ENCODE measurements at regions not wholly inside any gene's neighbourhood (a gene's known extent, or its start where the extent isn't known, plus 50 kb on each side); places are given as distances from the start of the nearest gene placed in this dataset.

DNA sequence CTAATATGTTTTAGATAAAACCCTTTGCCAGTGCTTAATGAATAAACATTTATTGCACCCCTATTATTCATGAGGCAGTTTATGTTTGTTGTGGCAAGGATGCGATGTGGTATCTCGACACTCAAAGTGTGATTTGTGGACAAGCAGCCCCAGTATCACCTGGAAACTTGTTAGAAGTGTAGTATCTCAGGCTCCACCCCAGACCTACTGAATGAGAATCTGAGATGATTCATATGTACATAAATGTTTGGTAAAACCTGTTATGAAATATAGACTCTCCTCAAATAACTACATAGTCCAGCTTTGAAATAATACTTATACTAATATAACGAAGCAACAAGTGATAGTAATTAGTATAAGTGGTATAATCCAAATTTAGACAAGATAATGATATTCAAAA, 914.8 kb downstream of the TUSC7 start:
- Mint-ChIP-seq H3K4me3 (no peak overlapping the region), H3K27ac (no peak overlapping the region), H3K4me1 (no peaks in the 10 kb centered on the region), H3K9me3 (peaks cover 0 to 15% (median 6%) of the 10 kb centered on the region in 5 donors), H3K27me3 (no peaks in the 10 kb centered on the region), H3K36me3 (no peaks in the 10 kb centered on the region)
- H3K4me3 ChIP-seq (ENCODE audit: low read length): no peak overlapping the region
- no peaks in the 10 kb centered on the region for H3K36me3 ChIP-seq (ENCODE audit: insufficient read depth, low read length)
- H3K4me1 ChIP-seq (ENCODE audit: insufficient read depth, low read length): no peaks in the 10 kb centered on the region
- no peaks in the 10 kb centered on the region for H3K9me3 ChIP-seq (ENCODE audit: low read length)
- POLR2A ChIA-PET: no interaction called here
- H3K27me3 ChIP-seq (ENCODE audit: insufficient read depth, low read length, poor library complexity, severe bottlenecking): no peaks in the 10 kb centered on the region
- CTCF ChIA-PET: no interaction called here
- DNase-seq: no peak
- no peak overlapping the region for H3K27ac ChIP-seq (ENCODE audit: low read depth, low read length)

GRCh38 chr3:117625174-117625573, 915.6 kb downstream of the TUSC7 start:
- no peak overlapping the region for H3K4me3 Mint-ChIP-seq
- peaks cover 0 to 15% (median 6%) of the 10 kb centered on the region in 5 donors for H3K9me3 Mint-ChIP-seq
- Histone ChIP-seq H3K4me3 (ENCODE audit: low read length) (no peak overlapping the region), H3K4me1 (ENCODE audit: insufficient read depth, low read length) (no peaks in the 10 kb centered on the region), H3K27ac (ENCODE audit: low read depth, low read length) (no peak overlapping the region), H3K36me3 (ENCODE audit: insufficient read depth, low read length) (no peaks in the 10 kb centered on the region), H3K9me3 (ENCODE audit: low read length) (no peaks in the 10 kb centered on the region), H3K27me3 (ENCODE audit: insufficient read depth, low read length, poor library complexity, severe bottlenecking) (no peaks in the 10 kb centered on the region)
- no peak overlapping the region for H3K27ac Mint-ChIP-seq
- CTCF ChIA-PET: no interaction called here
- POLR2A ChIA-PET: no interaction called here
- H3K36me3 Mint-ChIP-seq: no peaks in the 10 kb centered on the region
- no peaks in the 10 kb centered on the region for H3K4me1 Mint-ChIP-seq
- no peak for DNase-seq
- no peaks in the 10 kb centered on the region for H3K27me3 Mint-ChIP-seq

- H3K36me3 Mint-ChIP-seq: no peaks in the 10 kb centered on the region
- H3K4me3 Mint-ChIP-seq: no peak overlapping the region
- H3K27me3 Mint-ChIP-seq: no peaks in the 10 kb centered on the region
- no peaks in the 10 kb centered on the region for H3K4me1 ChIP-seq (ENCODE audit: insufficient read depth, low read length)
- H3K4me3 ChIP-seq (ENCODE audit: low read length): no peak overlapping the region
- no peaks in the 10 kb centered on the region for H3K36me3 ChIP-seq (ENCODE audit: insufficient read depth, low read length)
- ChIA-PET CTCF (no interaction called here), POLR2A (no interaction called here)
- no peaks in the 10 kb centered on the region for H3K9me3 ChIP-seq (ENCODE audit: low read length)
- H3K27me3 ChIP-seq (ENCODE audit: insufficient read depth, low read length, poor library complexity, severe bottlenecking): no peaks in the 10 kb centered on the region
- H3K9me3 Mint-ChIP-seq: peaks cover 0 to 12% (median 6%) of the 10 kb centered on the region in 5 donors
- no peak overlapping the region for H3K27ac ChIP-seq (ENCODE audit: low read depth, low read length)
- no peak overlapping the region for H3K27ac Mint-ChIP-seq
- DNase-seq: no peak
- no peaks in the 10 kb centered on the region for H3K4me1 Mint-ChIP-seq
These were observed 917.0 kb downstream of the TUSC7 start for GRCh38 chr3:117626577-117626976.

DNA sequence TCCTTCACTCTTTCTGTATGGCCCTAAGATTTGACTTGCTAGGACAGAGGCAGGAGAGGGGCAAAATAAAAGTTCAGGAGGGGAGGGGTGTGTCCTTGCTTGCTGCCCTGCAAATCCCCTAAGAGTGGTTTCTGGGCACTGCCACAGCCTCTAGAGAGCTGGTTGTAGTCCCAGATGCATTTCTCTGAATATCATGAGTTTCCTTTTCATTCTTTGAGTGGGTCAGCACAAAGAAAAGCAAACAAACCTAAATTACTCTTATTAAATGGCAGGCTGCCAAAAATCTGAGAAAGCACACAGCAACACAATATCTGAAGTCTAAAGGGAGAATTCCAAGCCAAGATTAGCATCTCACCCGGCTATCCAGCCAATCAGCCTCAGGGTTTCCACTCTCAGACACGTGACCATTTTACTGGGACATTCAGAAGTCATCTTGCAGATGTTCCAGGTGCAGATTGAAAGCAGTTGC, 919.3 kb downstream of the TUSC7 start:
- H3K27me3 Mint-ChIP-seq: no peaks in the 10 kb centered on the region
- H3K27ac Mint-ChIP-seq: no peak overlapping the region
- ChIA-PET POLR2A (no interaction called here), CTCF (no interaction called here)
- no peak for DNase-seq
- H3K27ac ChIP-seq (ENCODE audit: low read depth, low read length): no peak overlapping the region
- no peaks in the 10 kb centered on the region for H3K4me1 Mint-ChIP-seq
- peaks cover 0 to 6% (median 3%) of the 10 kb centered on the region in 5 donors for H3K9me3 Mint-ChIP-seq
- no peak overlapping the region for H3K4me3 ChIP-seq (ENCODE audit: low read length)
- H3K36me3 ChIP-seq (ENCODE audit: insufficient read depth, low read length): no peaks in the 10 kb centered on the region
- no peak overlapping the region for H3K4me3 Mint-ChIP-seq
- no peaks in the 10 kb centered on the region for H3K27me3 ChIP-seq (ENCODE audit: insufficient read depth, low read length, poor library complexity, severe bottlenecking)
- no peaks in the 10 kb centered on the region for H3K36me3 Mint-ChIP-seq
- H3K4me1 ChIP-seq (ENCODE audit: insufficient read depth, low read length): no peaks in the 10 kb centered on the region
- H3K9me3 ChIP-seq (ENCODE audit: low read length): no peaks in the 10 kb centered on the region

- H3K4me3 Mint-ChIP-seq: no peak overlapping the region
These were observed 919.9 kb downstream of the TUSC7 start for GRCh38 chr3:117629505-117629904.

GRCh38 chr3:117630469-117630868, 920.9 kb downstream of the TUSC7 start:
- DNase-seq: no peak
- Histone ChIP-seq H3K4me3 (ENCODE audit: low read length) (no peak overlapping the region), H3K27me3 (ENCODE audit: insufficient read depth, low read length, poor library complexity, severe bottlenecking) (no peaks in the 10 kb centered on the region), H3K27ac (ENCODE audit: low read depth, low read length) (no peak overlapping the region), H3K9me3 (ENCODE audit: low read length) (no peaks in the 10 kb centered on the region), H3K36me3 (ENCODE audit: insufficient read depth, low read length) (no peaks in the 10 kb centered on the region), H3K4me1 (ENCODE audit: insufficient read depth, low read length) (no peaks in the 10 kb centered on the region)
- Mint-ChIP-seq H3K4me1 (no peaks in the 10 kb centered on the region), H3K27ac (no peak overlapping the region), H3K4me3 (no peak overlapping the region), H3K27me3 (no peaks in the 10 kb centered on the region), H3K9me3 (peaks cover 0 to 8% (median 4%) of the 10 kb centered on the region in 5 donors), H3K36me3 (no peaks in the 10 kb centered on the region)
- ChIA-PET CTCF (no interaction called here), POLR2A (no interaction called here)

More at GRCh38 chr3:117629505-117629904, 919.9 kb downstream of the TUSC7 start:
- peaks cover 0 to 6% (median 3%) of the 10 kb centered on the region in 5 donors for H3K9me3 Mint-ChIP-seq
- POLR2A ChIA-PET: no interaction called here
- CTCF ChIA-PET: no interaction called here
- H3K4me1 Mint-ChIP-seq: no peaks in the 10 kb centered on the region
- H3K9me3 ChIP-seq (ENCODE audit: low read length): no peaks in the 10 kb centered on the region
- H3K36me3 ChIP-seq (ENCODE audit: insufficient read depth, low read length): no peaks in the 10 kb centered on the region
- no peaks in the 10 kb centered on the region for H3K36me3 Mint-ChIP-seq
- H3K27me3 Mint-ChIP-seq: no peaks in the 10 kb centered on the region
- no peak overlapping the region for H3K27ac ChIP-seq (ENCODE audit: low read depth, low read length)
- H3K27me3 ChIP-seq (ENCODE audit: insufficient read depth, low read length, poor library complexity, severe bottlenecking): no peaks in the 10 kb centered on the region
- no peak overlapping the region for H3K4me3 ChIP-seq (ENCODE audit: low read length)
- no peak for DNase-seq
- H3K4me1 ChIP-seq (ENCODE audit: insufficient read depth, low read length): no peaks in the 10 kb centered on the region
- H3K27ac Mint-ChIP-seq: no peak overlapping the region

DNA sequence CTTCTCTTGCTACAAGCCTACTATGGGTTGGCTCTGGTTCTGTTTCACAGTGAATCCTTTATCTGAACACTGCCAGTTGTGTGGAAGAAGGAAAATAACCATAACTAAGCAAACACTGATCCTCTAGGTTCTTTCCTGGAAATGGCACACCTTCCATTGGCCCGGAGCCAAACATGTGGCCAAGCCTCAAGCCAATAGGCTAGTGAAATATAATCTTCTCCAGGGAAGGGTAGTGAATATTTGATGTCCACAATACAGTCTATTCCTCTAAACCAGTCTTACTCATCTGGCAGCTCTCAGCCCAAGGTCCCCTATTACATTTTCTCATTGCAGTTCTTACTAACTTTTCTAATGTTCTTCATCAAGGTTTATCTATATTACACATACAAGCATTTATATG, 921.3 kb downstream of the TUSC7 start:
- CTCF ChIA-PET: no interaction called here

GRCh38 chr3:117631781-117632180, 922.2 kb downstream of the TUSC7 start:
- H3K36me3 ChIP-seq (ENCODE audit: insufficient read depth, low read length): no peaks in the 10 kb centered on the region
- no peak overlapping the region for H3K27ac ChIP-seq (ENCODE audit: low read depth, low read length)
- no peak overlapping the region for H3K27ac Mint-ChIP-seq
- H3K4me1 ChIP-seq (ENCODE audit: insufficient read depth, low read length): no peaks in the 10 kb centered on the region
- H3K9me3 ChIP-seq (ENCODE audit: low read length): no peaks in the 10 kb centered on the region
- H3K4me3 Mint-ChIP-seq: no peak overlapping the region
- DNase-seq: no peak
- no peaks in the 10 kb centered on the region for H3K27me3 Mint-ChIP-seq
- ChIA-PET POLR2A (no interaction called here), CTCF (no interaction called here)
- H3K4me3 ChIP-seq (ENCODE audit: low read length): no peak overlapping the region
- no peaks in the 10 kb centered on the region for H3K27me3 ChIP-seq (ENCODE audit: insufficient read depth, low read length, poor library complexity, severe bottlenecking)
- no peaks in the 10 kb centered on the region for H3K36me3 Mint-ChIP-seq
- peaks cover 0 to 14% (median 8%) of the 10 kb centered on the region in 5 donors for H3K9me3 Mint-ChIP-seq
- H3K4me1 Mint-ChIP-seq: no peaks in the 10 kb centered on the region

More for the DNA sequence above, 921.3 kb downstream of the TUSC7 start:
- H3K27ac ChIP-seq (ENCODE audit: low read depth, low read length): no peak overlapping the region
- H3K4me3 ChIP-seq (ENCODE audit: low read length): no peak overlapping the region
- no peaks in the 10 kb centered on the region for H3K9me3 ChIP-seq (ENCODE audit: low read length)
- Mint-ChIP-seq H3K27me3 (no peaks in the 10 kb centered on the region), H3K36me3 (no peaks in the 10 kb centered on the region), H3K27ac (no peak overlapping the region), H3K9me3 (peaks cover 0 to 11% (median 5%) of the 10 kb centered on the region in 5 donors), H3K4me3 (no peak overlapping the region), H3K4me1 (no peaks in the 10 kb centered on the region)
- H3K36me3 ChIP-seq (ENCODE audit: insufficient read depth, low read length): no peaks in the 10 kb centered on the region
- H3K27me3 ChIP-seq (ENCODE audit: insufficient read depth, low read length, poor library complexity, severe bottlenecking): no peaks in the 10 kb centered on the region
- POLR2A ChIA-PET: no interaction called here
- H3K4me1 ChIP-seq (ENCODE audit: insufficient read depth, low read length): no peaks in the 10 kb centered on the region
- no peak for DNase-seq

DNA sequence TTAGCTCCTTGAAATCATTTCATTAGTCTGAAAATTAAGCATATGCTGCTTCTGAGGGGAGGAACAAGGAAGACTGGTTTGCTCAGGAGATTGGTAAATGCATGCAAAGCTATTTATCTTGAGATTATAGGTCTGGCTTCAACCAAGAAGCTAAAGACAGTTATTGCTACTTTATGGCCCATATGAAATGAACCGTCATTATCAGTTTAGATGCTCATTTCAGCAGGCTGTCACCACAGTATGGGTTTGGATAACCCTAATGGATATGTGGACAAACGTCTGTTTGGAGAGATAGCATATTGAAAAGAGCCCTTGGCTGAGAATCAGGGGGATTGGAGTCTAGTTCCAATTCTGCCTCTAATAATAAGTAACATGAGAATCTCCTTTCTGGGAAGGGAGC, 922.6 kb downstream of the TUSC7 start:
- Histone ChIP-seq H3K9me3 (ENCODE audit: low read length) (no peaks in the 10 kb centered on the region), H3K27ac (ENCODE audit: low read depth, low read length) (no peak overlapping the region), H3K27me3 (ENCODE audit: insufficient read depth, low read length, poor library complexity, severe bottlenecking) (no peaks in the 10 kb centered on the region), H3K4me1 (ENCODE audit: insufficient read depth, low read length) (no peaks in the 10 kb centered on the region), H3K4me3 (ENCODE audit: low read length) (no peak overlapping the region), H3K36me3 (ENCODE audit: insufficient read depth, low read length) (no peaks in the 10 kb centered on the region)
- no peaks in the 10 kb centered on the region for H3K36me3 Mint-ChIP-seq
- CTCF ChIA-PET: no interaction called here
- H3K27ac Mint-ChIP-seq: no peak overlapping the region
- POLR2A ChIA-PET: no interaction called here
- no peak for DNase-seq
- H3K4me1 Mint-ChIP-seq: no peaks in the 10 kb centered on the region
- peaks cover 0 to 14% (median 10%) of the 10 kb centered on the region in 5 donors for H3K9me3 Mint-ChIP-seq
- no peaks in the 10 kb centered on the region for H3K27me3 Mint-ChIP-seq
- no peak overlapping the region for H3K4me3 Mint-ChIP-seq

All from CD8-positive, alpha-beta memory T cell (primary cell).